Calu3 (cell line): ENCODE measurements at regions not wholly inside any gene's neighbourhood (a gene's known extent, or its start where the extent isn't known, plus 50 kb on each side); places are given as distances from the start of the nearest gene placed in this dataset.
"Not testable (repeated sequence)": the region's sequence is repeated elsewhere in the genome, so short reads cannot be mapped to it uniquely, and the experiment has no call there.

Source experiments
- BruUV-seq: library from RNA; stranded (reverse); fragments of 400-500 nt; replicated peaks from 2 replicates; lab custom pipeline; 2021; lab: Mats Ljungman, UMichigan
- CTCF ChIA-PET: fragments of 300-600 bp; sonication (Branson Sonifier 250); formaldehyde crosslinking; loops from one replicate; lab custom pipeline; 2022; ENCODE audit warnings: antibody characterized with exemption; lab: Charles Lee
- DNase-seq: peaks from one replicate; pipeline ENCODE4 v3.0.0; 2022
- H3K27ac Mint-ChIP-seq: one replicate; pipeline ENCODE4 v1.8.0; 2022; ENCODE audit warnings: mixed read lengths; ENCODE audit not compliant: unreplicated experiment
- H3K27me3 Mint-ChIP-seq: one replicate; pipeline ENCODE4 v1.8.0; 2022; ENCODE audit warnings: mixed read lengths; ENCODE audit not compliant: unreplicated experiment
- H3K36me3 Mint-ChIP-seq: one replicate; pipeline ENCODE4 v1.8.0; 2022; ENCODE audit warnings: mild to moderate bottlenecking, moderate library complexity, mixed read lengths; ENCODE audit not compliant: insufficient read depth, unreplicated experiment
- H3K4me1 Mint-ChIP-seq: one replicate; pipeline ENCODE4 v1.8.0; 2022; ENCODE audit warnings: mild to moderate bottlenecking, low read depth, mixed read lengths; ENCODE audit not compliant: unreplicated experiment
- H3K4me3 Mint-ChIP-seq: one replicate; pipeline ENCODE4 v1.8.0; 2022; ENCODE audit warnings: mild to moderate bottlenecking, low read depth, moderate library complexity, mixed read lengths; ENCODE audit not compliant: unreplicated experiment
- H3K9me3 Mint-ChIP-seq: one replicate; pipeline ENCODE4 v1.8.0; 2022; ENCODE audit warnings: low read depth, mixed read lengths; ENCODE audit not compliant: unreplicated experiment
- intact Hi-C: fragments of 100-400 bp; cut with micrococcal nuclease; formaldehyde crosslinking; loops from one replicate; pipeline ENCODE4 v1.10.0; 2022; ENCODE audit not compliant: unreplicated experiment
- TF ChIP-seq, protein P1 (sequence below): fragments of 200-600 bp; IDR thresholded peaks from one replicate; pipeline ENCODE4 v1.8.0; 2022; ENCODE audit warnings: antibody characterized with exemption; ENCODE audit not compliant: unreplicated experiment

DNA sequence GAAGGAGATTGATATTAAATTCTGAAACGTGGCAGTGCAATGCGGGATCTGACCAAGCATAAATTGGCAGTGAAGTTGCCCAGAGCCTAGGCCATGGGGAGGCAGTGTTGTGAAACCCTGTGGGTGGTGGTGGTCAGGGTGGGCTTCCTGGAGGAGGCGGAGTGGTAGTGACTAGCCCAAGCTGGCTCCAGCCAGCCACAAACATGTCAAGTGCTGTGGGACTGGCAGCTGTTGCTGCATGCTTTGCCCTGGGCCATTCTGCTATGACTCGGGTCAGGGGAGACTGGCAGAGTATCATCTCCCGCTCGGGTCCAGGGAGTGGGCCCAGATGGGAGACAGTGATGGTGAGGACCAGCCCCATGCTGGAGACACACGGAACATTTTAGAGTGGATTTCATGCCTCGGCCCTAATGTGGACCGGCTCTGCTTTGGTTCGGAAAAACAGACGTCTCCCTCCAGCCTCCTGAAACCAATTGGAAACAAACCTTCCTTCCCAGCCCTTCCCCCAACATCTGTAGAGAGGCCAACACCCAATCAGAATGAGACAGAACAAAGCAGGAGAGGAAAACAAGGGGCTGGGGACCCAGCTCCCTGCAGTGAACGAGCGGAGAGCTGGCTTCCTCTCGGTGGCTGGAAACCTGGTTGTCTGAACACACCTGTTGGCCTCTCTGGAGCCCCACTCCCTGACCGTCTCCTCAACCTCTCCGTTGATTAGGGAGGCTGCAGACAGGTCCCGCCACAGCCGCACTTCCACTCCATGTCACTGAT, 58.2 kb downstream of the TMEM270 start:
- DNase-seq = no peak
- Mint-ChIP-seq H3K27ac (no peak overlapping the region), H3K27me3 (peaks cover 75% of the 10 kb centered on the region), H3K36me3 (no peaks in the 10 kb centered on the region), H3K4me3 (no peak overlapping the region), H3K4me1 (no peaks in the 10 kb centered on the region), H3K9me3 (no peaks in the 10 kb centered on the region)
- intact Hi-C loops = no loop called here
- CTCF ChIA-PET = no interaction called here
- TF ChIP-seq, protein P1, sequence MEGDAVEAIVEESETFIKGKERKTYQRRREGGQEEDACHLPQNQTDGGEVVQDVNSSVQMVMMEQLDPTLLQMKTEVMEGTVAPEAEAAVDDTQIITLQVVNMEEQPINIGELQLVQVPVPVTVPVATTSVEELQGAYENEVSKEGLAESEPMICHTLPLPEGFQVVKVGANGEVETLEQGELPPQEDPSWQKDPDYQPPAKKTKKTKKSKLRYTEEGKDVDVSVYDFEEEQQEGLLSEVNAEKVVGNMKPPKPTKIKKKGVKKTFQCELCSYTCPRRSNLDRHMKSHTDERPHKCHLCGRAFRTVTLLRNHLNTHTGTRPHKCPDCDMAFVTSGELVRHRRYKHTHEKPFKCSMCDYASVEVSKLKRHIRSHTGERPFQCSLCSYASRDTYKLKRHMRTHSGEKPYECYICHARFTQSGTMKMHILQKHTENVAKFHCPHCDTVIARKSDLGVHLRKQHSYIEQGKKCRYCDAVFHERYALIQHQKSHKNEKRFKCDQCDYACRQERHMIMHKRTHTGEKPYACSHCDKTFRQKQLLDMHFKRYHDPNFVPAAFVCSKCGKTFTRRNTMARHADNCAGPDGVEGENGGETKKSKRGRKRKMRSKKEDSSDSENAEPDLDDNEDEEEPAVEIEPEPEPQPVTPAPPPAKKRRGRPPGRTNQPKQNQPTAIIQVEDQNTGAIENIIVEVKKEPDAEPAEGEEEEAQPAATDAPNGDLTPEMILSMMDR = no peak
- BruUV-seq = no TSS peak

GRCh38 chr7:73919694-73920375, 58.9 kb downstream of the TMEM270 start:
- TF ChIP-seq, protein P1 = no peak
- Mint-ChIP-seq H3K27me3 (peaks cover 68% of the 10 kb centered on the region), H3K36me3 (no peaks in the 10 kb centered on the region), H3K4me3 (no peak overlapping the region), H3K9me3 (no peaks in the 10 kb centered on the region), H3K27ac (no peak overlapping the region), H3K4me1 (no peaks in the 10 kb centered on the region)
- CTCF ChIA-PET = no interaction called here
- no TSS peak for BruUV-seq
- no peak for DNase-seq
- intact Hi-C loops = no loop called here

DNA sequence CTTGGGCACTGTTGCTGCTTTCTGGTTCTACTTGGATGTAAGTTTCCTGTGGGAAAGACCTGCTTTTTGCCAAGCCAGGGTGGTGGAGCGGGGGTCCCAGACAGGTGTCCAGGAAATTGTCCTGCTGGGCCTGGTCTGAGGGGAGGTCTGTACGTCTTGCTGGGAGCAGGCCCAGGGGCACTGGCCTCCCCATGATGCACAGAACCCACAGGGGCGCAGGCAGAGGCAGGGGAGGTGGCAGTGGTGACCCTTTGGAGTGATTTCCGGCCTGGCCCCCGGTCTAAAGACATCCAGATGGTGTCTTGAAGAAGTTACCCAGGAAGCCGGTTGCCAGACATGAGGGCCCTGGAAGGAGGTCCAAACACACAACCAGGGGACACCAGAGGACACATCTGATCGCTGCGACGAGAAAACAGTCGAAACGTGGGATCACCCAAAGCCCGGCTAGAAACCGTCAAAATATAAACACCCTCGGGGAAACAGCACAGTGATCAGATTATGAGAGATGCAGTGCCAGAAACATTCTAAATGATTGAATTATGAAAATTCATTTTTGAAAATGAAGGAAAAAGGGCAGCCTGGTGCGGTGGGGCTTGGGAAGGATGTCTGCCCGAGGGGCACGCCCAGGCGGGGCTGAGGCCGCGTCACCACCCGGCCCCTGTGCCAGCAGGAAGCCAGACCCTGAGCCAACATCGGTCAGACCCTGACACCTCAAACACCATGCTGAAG, 59.6 kb downstream of the TMEM270 start:
- H3K27me3 Mint-ChIP-seq = peaks cover 60% of the 10 kb centered on the region
- H3K27ac Mint-ChIP-seq = no peak overlapping the region
- BruUV-seq = no TSS peak
- TF ChIP-seq, protein P1 = no peak
- no peaks in the 10 kb centered on the region for H3K36me3 Mint-ChIP-seq
- no peak for DNase-seq
- no peaks in the 10 kb centered on the region for H3K4me1 Mint-ChIP-seq
- no peak overlapping the region for H3K4me3 Mint-ChIP-seq
- no peaks in the 10 kb centered on the region for H3K9me3 Mint-ChIP-seq
- intact Hi-C loops = no loop called here
- CTCF ChIA-PET = no interaction called here

DNA sequence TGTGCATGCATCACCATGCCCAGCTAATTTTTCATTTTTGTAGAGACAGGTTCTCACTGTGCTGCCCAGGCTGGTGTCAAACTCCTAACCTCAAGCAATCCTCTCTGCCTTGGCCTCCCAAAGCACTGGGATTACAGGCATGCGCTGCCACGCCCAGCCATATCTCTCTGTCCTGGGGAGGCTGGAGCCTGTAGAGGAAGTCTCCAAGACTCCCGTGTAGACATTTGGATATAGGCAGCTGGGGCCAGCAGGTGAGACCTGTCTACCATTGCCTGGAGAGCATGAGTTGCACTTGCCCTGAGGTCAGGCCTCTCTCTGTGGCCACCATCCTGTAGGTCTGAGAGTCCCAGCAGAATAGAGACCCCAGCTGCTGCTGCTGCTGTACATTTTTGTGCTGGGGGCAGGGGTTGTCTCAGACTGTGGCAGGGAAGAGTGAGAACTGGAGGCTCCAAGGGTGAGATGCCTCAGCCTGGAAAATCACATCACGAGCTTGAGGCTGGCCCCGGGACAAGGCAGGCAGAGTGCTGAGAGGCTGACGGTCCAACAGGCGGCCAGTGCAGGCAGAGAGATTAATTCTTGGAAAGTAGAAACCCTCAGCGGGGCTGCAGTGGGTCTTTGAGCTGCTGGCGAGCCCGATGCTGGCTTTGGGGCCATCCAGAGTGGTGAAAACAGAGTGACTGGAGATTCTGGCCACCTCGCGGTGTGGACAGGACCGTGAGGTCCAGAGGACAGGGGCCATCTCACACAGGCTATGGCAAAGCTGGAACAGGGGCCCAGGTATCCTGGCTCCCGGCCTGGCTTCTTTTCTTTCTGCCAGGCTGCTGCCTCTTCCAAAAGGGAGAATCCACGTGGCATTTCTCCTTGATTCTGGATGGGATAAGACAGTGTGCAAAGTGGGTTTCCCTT, 60.9 kb downstream of the TMEM270 start:
- Mint-ChIP-seq H3K27me3 (peaks cover 57% of the 10 kb centered on the region), H3K27ac (no peak overlapping the region), H3K9me3 (no peaks in the 10 kb centered on the region), H3K4me1 (no peaks in the 10 kb centered on the region), H3K36me3 (no peaks in the 10 kb centered on the region), H3K4me3 (no peak overlapping the region)
- no peak for DNase-seq
- CTCF ChIA-PET = no interaction called here
- no TSS peak for BruUV-seq
- intact Hi-C loops = no loop called here
- TF ChIP-seq, protein P1 = no peak

GRCh38 chr7:73928644-73929043, 67.7 kb downstream of the TMEM270 start:
- intact Hi-C loops = not testable (repeated sequence)

More at GRCh38 chr7:73928644-73929043, 67.7 kb downstream of the TMEM270 start:
- H3K4me3 Mint-ChIP-seq, H3K36me3 Mint-ChIP-seq, H3K4me1 Mint-ChIP-seq, DNase-seq, CTCF ChIA-PET, BruUV-seq, H3K27ac Mint-ChIP-seq, H3K9me3 Mint-ChIP-seq: not testable (repeated sequence)
- H3K27me3 Mint-ChIP-seq = peaks cover 21% of the 10 kb centered on the region
